Body of pancreas (tissue), 4 donors: ENCODE measurements at regions not wholly inside any gene's neighbourhood (a gene's known extent, or its start where the extent isn't known, plus 50 kb on each side); places are given as distances from the start of the nearest gene placed in this dataset.

ENCODE experiments used
- CTCF ChIP-seq, 7 experiments: fragments of 450-650 bp in 4 of 7; fragments of 200-600 bp in 3 of 7; sonication (generic) in 3 of 7; IDR thresholded peaks; one replicate each; pipeline ENCODE4 v1.5.1; 2016 to 2019; ENCODE audit warnings: antibody characterized with exemption in 7 of 7
- POLR2A ChIP-seq, 3 donors: fragments of 450-650 bp; IDR thresholded peaks; one replicate each; pipeline ENCODE4 v1.6.1; 2016; ENCODE audit warnings: antibody characterized with exemption in 3 of 3, mild to moderate bottlenecking in 2 of 3

- TF ChIP-seq POLR2A (IDR thresholded peaks at IDR 0.05): no peak
- no peak for TF ChIP-seq CTCF (IDR thresholded peaks at IDR 0.05)
These were observed 537.4 kb downstream of the RNF144A start for GRCh38 chr2:7454592-7454991.
